Spleen (tissue), 11 donors: ENCODE measurements at regions not wholly inside any gene's neighbourhood (a gene's known extent, or its start where the extent isn't known, plus 50 kb on each side); places are given as distances from the start of the nearest gene placed in this dataset.

Experiments
- DNase-seq: peaks from one replicate; pipeline ENCODE4 v3.0.0-alpha.2; 2020
- H3K27ac ChIP-seq, 8 donors: fragments of 200-600 bp; sonication (generic) in 7 of 8; 1 replicate in 4 of 8; 2 replicates in 4 of 8; pipeline versions ENCODE4 v1.5.0 to v1.8.0; 2016 to 2021; ENCODE audit warnings: inconsistent platforms in 4 of 8, mild to moderate bottlenecking in 4 of 8, moderate library complexity in 1 of 8
- H3K27me3 ChIP-seq, 7 donors: fragments of 200-600 bp; sonication (generic) in 6 of 7; replicated peaks in 1 of 7; 1 replicate in 4 of 7; 2 replicates in 3 of 7; pipeline versions ENCODE4 v1.5.0 to v1.8.0; 2016 to 2021; ENCODE audit warnings: inconsistent platforms in 3 of 7, mild to moderate bottlenecking in 1 of 7
- H3K36me3 ChIP-seq, 6 donors: fragments of 200-600 bp; sonication (generic) in 5 of 6; 1 replicate in 4 of 6; 2 replicates in 2 of 6; pipeline versions ENCODE4 v1.5.0 to v1.8.0; 2016 to 2021; ENCODE audit warnings: inconsistent platforms in 2 of 6
- H3K4me1 ChIP-seq, 6 donors: fragments of 200-600 bp; sonication (generic) in 5 of 6; 1 replicate in 3 of 6; 2 replicates in 3 of 6; pipeline versions ENCODE4 v1.5.0 to v1.8.0; 2016 to 2021; ENCODE audit warnings: inconsistent platforms in 3 of 6
- H3K4me3 ChIP-seq, 8 donors: fragments of 200-600 bp; sonication (generic) in 7 of 8; 1 replicate in 4 of 8; 2 replicates in 4 of 8; pipeline versions ENCODE4 v1.5.0 to v1.8.0; 2016 to 2021; ENCODE audit warnings: inconsistent platforms in 4 of 8, mild to moderate bottlenecking in 4 of 8, moderate library complexity in 2 of 8
- H3K9me3 ChIP-seq, 8 donors: fragments of 200-600 bp; sonication (generic) in 7 of 8; 1 replicate in 4 of 8; 2 replicates in 4 of 8; pipeline versions ENCODE4 v1.5.0 to v1.8.0; 2016 to 2021; ENCODE audit warnings: inconsistent platforms in 4 of 8
- CTCF ChIP-seq, 11 experiments: fragments of 200-600 bp in 7 of 11; fragments of 450-650 bp in 4 of 11; sonication (generic) in 4 of 11; IDR thresholded peaks in 8 of 11; conservative IDR thresholded peaks in 3 of 11; 1 replicate in 7 of 11; 2 replicates in 4 of 11; pipeline versions ENCODE4 v1.4.0 to v1.8.0; 2016 to 2021; ENCODE audit warnings: antibody characterized with exemption in 11 of 11, inconsistent platforms in 4 of 11, mild to moderate bottlenecking in 1 of 11
- POLR2A ChIP-seq, 3 donors: fragments of 450-650 bp; IDR thresholded peaks; one replicate each; pipeline ENCODE4 v1.5.1; 2017; ENCODE audit warnings: antibody characterized with exemption in 3 of 3, mild to moderate bottlenecking in 1 of 3
- POLR2AphosphoS5 ChIP-seq, 3 donors: sonication (generic); formaldehyde crosslinking; IDR thresholded peaks; one replicate each; pipeline ENCODE4 v1.5.1; 2017; ENCODE audit warnings: antibody characterized with exemption in 3 of 3
- WGBS, 5 donors: extraction: QIAGEN DNeasy Blood & Tissue Kit in 3 of 5; methylation state at CpG; one replicate each; pipeline versions ENCODE4 v1.1.5 to v1.1.7; 2013 to 2018; 5-methylcytosine and 5-hydroxymethylcytosine counted together
- intact Hi-C: fragments of 100-400 bp; cut with DNase I; formaldehyde crosslinking; loops from one replicate; pipeline ENCODE4 v1.15.0; 2023; ENCODE audit warnings: low total_unique reads
- donor health status: healthy with polysubstance abuse.
- donor health status: DM: no; HTN: no; CAD: no; lungs with moderate emphysema.
- donor health status: DM: no; HTN: no; CAD: no.
- donor health status: Bipolar disorder and iron deficiency.
- donor health status: healthy.
- donor health status: DM: no; HTN: no; CAD: no.
- donor health status: DM: yes; HTN: yes; CAD: no.

GRCh38 chr1:193562121-193562520, 375.7 kb upstream of the B3GALT2 start:
- H3K4me1 ChIP-seq = peaks cover 0 to 17% (median 3%) of the 10 kb centered on the region in 6 donors
- H3K27ac ChIP-seq = no peak overlapping the region
- TF ChIP-seq POLR2A (IDR thresholded peaks at IDR 0.05) (no peak), CTCF (IDR thresholded peaks at IDR 0.05 in 8 of 11, conservative IDR thresholded peaks at IDR 0.05 in 3 of 11) (no peak), POLR2AphosphoS5 (IDR thresholded peaks at IDR 0.05) (no peak)
- no peaks in the 10 kb centered on the region for H3K36me3 ChIP-seq
- H3K4me3 ChIP-seq = no peak overlapping the region
- H3K27me3 ChIP-seq = no peaks in the 10 kb centered on the region
- DNase-seq = no peak
- intact Hi-C loops = no loop called here
- 62 to 93% (median 90%) methylated on average over 2 of the region's 2 CpGs for WGBS, 5 donors
- no peaks in the 10 kb centered on the region for H3K9me3 ChIP-seq

- WGBS, 5 donors = 8 to 19% (median 12%) methylated on average over 4 of the region's 4 CpGs
- H3K27me3 ChIP-seq = no peaks in the 10 kb centered on the region
- no peaks in the 10 kb centered on the region for H3K36me3 ChIP-seq
- no peak for TF ChIP-seq CTCF (IDR thresholded peaks at IDR 0.05 in 8 of 11, conservative IDR thresholded peaks at IDR 0.05 in 3 of 11)
- TF ChIP-seq POLR2AphosphoS5 (IDR thresholded peaks at IDR 0.05) = peak in 1 of 3 donors; percentile 12
- TF ChIP-seq POLR2A (IDR thresholded peaks at IDR 0.05) = no peak
- no peak for DNase-seq
- H3K9me3 ChIP-seq = no peaks in the 10 kb centered on the region
- intact Hi-C loops = no loop called here
- peaks cover 0 to 17% (median 3%) of the 10 kb centered on the region in 6 donors for H3K4me1 ChIP-seq
- peak overlapping the region in 3 of 8 donors; percentile 46 to 58 (median 53) for H3K27ac ChIP-seq
- H3K4me3 ChIP-seq = no peak overlapping the region
Measured at GRCh38 chr1:193558491-193559028, 372.1 kb upstream of the B3GALT2 start.

GRCh38 chr1:193555662-193556441, 369.4 kb upstream of the B3GALT2 start:
- no peaks in the 10 kb centered on the region for H3K9me3 ChIP-seq
- H3K4me3 ChIP-seq = no peak overlapping the region
- DNase-seq = no peak
- peaks cover 0 to 17% (median 3%) of the 10 kb centered on the region in 6 donors for H3K4me1 ChIP-seq
- 87 to 98% (median 92%) methylated on average over 4 of the region's 4 CpGs for WGBS, 5 donors
- no peak overlapping the region for H3K27ac ChIP-seq
- TF ChIP-seq CTCF (IDR thresholded peaks at IDR 0.05 in 8 of 11, conservative IDR thresholded peaks at IDR 0.05 in 3 of 11) (no peak), POLR2AphosphoS5 (IDR thresholded peaks at IDR 0.05) (no peak), POLR2A (IDR thresholded peaks at IDR 0.05) (no peak)
- H3K27me3 ChIP-seq = no peaks in the 10 kb centered on the region
- intact Hi-C loops = no loop called here
- no peaks in the 10 kb centered on the region for H3K36me3 ChIP-seq

- 90 to 100% (median 96%) methylated on average over 2 of the region's 2 CpGs for WGBS, 5 donors
- no peak overlapping the region for H3K4me3 ChIP-seq
- no peak overlapping the region for H3K27ac ChIP-seq
- H3K4me1 ChIP-seq = peaks cover 0 to 10% (median under 1%) of the 10 kb centered on the region in 6 donors
- TF ChIP-seq POLR2A (IDR thresholded peaks at IDR 0.05) (no peak), POLR2AphosphoS5 (IDR thresholded peaks at IDR 0.05) (no peak), CTCF (IDR thresholded peaks at IDR 0.05 in 8 of 11, conservative IDR thresholded peaks at IDR 0.05 in 3 of 11) (no peak)
- DNase-seq = no peak
- no peaks in the 10 kb centered on the region for H3K36me3 ChIP-seq
- intact Hi-C loops = no loop called here
- H3K27me3 ChIP-seq = no peaks in the 10 kb centered on the region
- H3K9me3 ChIP-seq = peaks cover 0 to 4% (median 0%) of the 10 kb centered on the region in 8 donors
Measured at GRCh38 chr1:193553564-193553963, 367.2 kb upstream of the B3GALT2 start.
